HFFc6 (cell line): ENCODE measurements at regions not wholly inside any gene's neighbourhood (a gene's known extent, or its start where the extent isn't known, plus 50 kb on each side); places are given as distances from the start of the nearest gene placed in this dataset.

Experiments used
- DNase-seq: peaks from one replicate; pipeline ENCODE4 v3.0.0-alpha.2; 2018
- H3K27ac Mint-ChIP-seq: 2 replicates; pipeline ENCODE4 v1.8.0; 2020; ENCODE audit warnings: mild to moderate bottlenecking, mixed read lengths
- H3K27me3 Mint-ChIP-seq: 2 replicates; pipeline ENCODE4 v1.8.0; 2021; ENCODE audit warnings: mild to moderate bottlenecking, moderate library complexity, mixed read lengths; ENCODE audit not compliant: insufficient read depth
- H3K36me3 Mint-ChIP-seq: 2 replicates; pipeline ENCODE4 v1.8.0; 2021; ENCODE audit warnings: low read depth, mixed read lengths
- H3K4me1 Mint-ChIP-seq: 2 replicates; pipeline ENCODE4 v1.8.0; 2020; ENCODE audit warnings: low read depth, mixed read lengths
- H3K4me3 Mint-ChIP-seq: 2 replicates; pipeline ENCODE4 v1.8.0; 2020; ENCODE audit warnings: mild to moderate bottlenecking, moderate library complexity, mixed read lengths
- H3K9me3 Mint-ChIP-seq: 2 replicates; pipeline ENCODE4 v1.8.0; 2020; ENCODE audit warnings: mild to moderate bottlenecking, mixed read lengths
- CTCF ChIP-seq: fragments of 200-600 bp; sonication (generic); IDR thresholded peaks from 2 replicates; pipeline ENCODE4 v1.5.0; 2021; ENCODE audit warnings: antibody characterized with exemption, mild to moderate bottlenecking

GRCh38 chr10:107477266-107477665 is 312.8 kb upstream of the SORCS1 start:
- no peak for DNase-seq
- no peak overlapping the region for H3K4me3 Mint-ChIP-seq
- H3K27ac Mint-ChIP-seq, result no peak overlapping the region
- no peaks in the 10 kb centered on the region; the same call in 1 of the 2 replicates for H3K36me3 Mint-ChIP-seq
- no peak for TF ChIP-seq CTCF
- H3K4me1 Mint-ChIP-seq, result no peaks in the 10 kb centered on the region
- H3K27me3 Mint-ChIP-seq, result no peaks in the 10 kb centered on the region; the same call in 1 of the 2 replicates
- peaks cover 55% of the 10 kb centered on the region for H3K9me3 Mint-ChIP-seq

- H3K4me1 Mint-ChIP-seq, result no peaks in the 10 kb centered on the region
- DNase-seq, result no peak
- peaks cover under 1% of the 10 kb centered on the region; the same call in 1 of the 2 replicates for H3K27me3 Mint-ChIP-seq
- H3K4me3 Mint-ChIP-seq, result no peak overlapping the region
- peaks cover 47% of the 10 kb centered on the region for H3K9me3 Mint-ChIP-seq
- H3K27ac Mint-ChIP-seq, result no peak overlapping the region
- no peaks in the 10 kb centered on the region; the same call in 1 of the 2 replicates for H3K36me3 Mint-ChIP-seq
- TF ChIP-seq CTCF, result no peak
These were observed 311.9 kb upstream of the SORCS1 start for GRCh38 chr10:107476408-107476807.

- TF ChIP-seq CTCF, result no peak
- Mint-ChIP-seq H3K4me1 (no peaks in the 10 kb centered on the region), H3K27me3 (peaks cover 1% of the 10 kb centered on the region; the same call in 1 of the 2 replicates), H3K36me3 (no peaks in the 10 kb centered on the region; the same call in 1 of the 2 replicates), H3K27ac (no peak overlapping the region), H3K4me3 (no peak overlapping the region), H3K9me3 (peaks cover 50% of the 10 kb centered on the region)
- no peak for DNase-seq
These were observed 310.1 kb upstream of the SORCS1 start for GRCh38 chr10:107474650-107475049.

GRCh38 chr10:107473225-107473624 is 308.7 kb upstream of the SORCS1 start:
- no peak for TF ChIP-seq CTCF
- H3K4me1 Mint-ChIP-seq, result no peaks in the 10 kb centered on the region
- H3K36me3 Mint-ChIP-seq, result no peaks in the 10 kb centered on the region; the same call in 1 of the 2 replicates
- H3K9me3 Mint-ChIP-seq, result peaks cover 47% of the 10 kb centered on the region
- no peak overlapping the region for H3K4me3 Mint-ChIP-seq
- H3K27ac Mint-ChIP-seq, result no peak overlapping the region
- DNase-seq, result no peak
- peaks cover 1% of the 10 kb centered on the region; the same call in 1 of the 2 replicates for H3K27me3 Mint-ChIP-seq

GRCh38 chr10:107471911-107472310 is 307.4 kb upstream of the SORCS1 start:
- no peak for TF ChIP-seq CTCF
- Mint-ChIP-seq H3K4me1 (no peaks in the 10 kb centered on the region), H3K27ac (no peak overlapping the region), H3K9me3 (peaks cover 37% of the 10 kb centered on the region), H3K36me3 (no peaks in the 10 kb centered on the region; the same call in 1 of the 2 replicates), H3K27me3 (peaks cover 1% of the 10 kb centered on the region; the same call in 1 of the 2 replicates), H3K4me3 (no peak overlapping the region)
- no peak for DNase-seq

GRCh38 chr10:107453561-107453960 is 289.1 kb upstream of the SORCS1 start:
- TF ChIP-seq CTCF, result no peak
- Mint-ChIP-seq H3K27ac (no peak overlapping the region), H3K9me3 (peaks cover 2% of the 10 kb centered on the region; the same call in 1 of the 2 replicates), H3K4me1 (no peaks in the 10 kb centered on the region), H3K4me3 (no peak overlapping the region), H3K36me3 (no peaks in the 10 kb centered on the region), H3K27me3 (no peaks in the 10 kb centered on the region)
- DNase-seq, result no peak
